SJCRH30 (cell line): ENCODE measurements at regions not wholly inside any gene's neighbourhood (a gene's known extent, or its start where the extent isn't known, plus 50 kb on each side); places are given as distances from the start of the nearest gene placed in this dataset.
"Not testable (repeated sequence)": the region's sequence is repeated elsewhere in the genome, so short reads cannot be mapped to it uniquely, and the experiment has no call there.

Experiments
- DNase-seq, 2 experiments: peaks; one replicate each; pipeline ENCODE4 v3.0.0-alpha.2; 2015 to 2020
- H3K27ac ChIP-seq: fragments of 250-450 bp; sonication (Bioruptor Pico); 2 replicates; pipeline ENCODE4 v1.5.1; 2020; ENCODE audit warnings: mild to moderate bottlenecking, moderate library complexity
- H3K27me3 ChIP-seq: fragments of 250-450 bp; sonication (Bioruptor Pico); 2 replicates; pipeline ENCODE4 v1.5.1; 2020; ENCODE audit warnings: mild to moderate bottlenecking, moderate library complexity
- H3K36me3 ChIP-seq: fragments of 250-450 bp; sonication (Bioruptor Pico); 2 replicates; pipeline ENCODE4 v1.5.1; 2020; ENCODE audit warnings: mild to moderate bottlenecking, moderate library complexity
- H3K4me1 ChIP-seq: fragments of 250-450 bp; sonication (Bioruptor Pico); 2 replicates; pipeline ENCODE4 v1.5.1; 2020; ENCODE audit warnings: mild to moderate bottlenecking, moderate library complexity
- H3K4me3 ChIP-seq: fragments of 250-450 bp; sonication (Bioruptor Pico); 2 replicates; pipeline ENCODE4 v1.5.1; 2020; ENCODE audit warnings: mild to moderate bottlenecking, moderate library complexity
- H3K9me3 ChIP-seq: fragments of 250-450 bp; sonication (Bioruptor Pico); replicated peaks from 2 replicates; pipeline ENCODE4 v1.5.1; 2020; ENCODE audit warnings: mild to moderate bottlenecking, moderate library complexity

DNA sequence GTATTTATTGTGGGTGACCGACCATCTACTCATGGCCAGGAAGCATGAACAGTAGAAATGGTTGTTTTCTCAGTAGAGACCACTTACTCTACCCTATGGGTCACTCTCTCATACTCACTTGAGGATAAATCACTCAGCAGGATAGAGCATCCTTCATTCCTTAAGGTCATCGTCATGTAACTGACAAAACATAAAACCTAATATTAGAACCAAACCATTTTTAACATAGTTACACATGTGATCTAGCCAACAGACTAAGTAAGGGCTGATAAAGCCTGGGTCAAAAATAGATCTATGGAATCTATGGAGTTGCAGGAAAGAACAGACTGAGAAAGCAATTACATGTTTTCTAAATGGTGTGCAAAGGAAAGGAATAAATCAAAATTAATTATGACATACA lies 769.1 kb downstream of the NTRK3 start:
- DNase-seq: no peak
- H3K27ac ChIP-seq: no peak overlapping the region
- H3K9me3 ChIP-seq: no peaks in the 10 kb centered on the region
- H3K27me3 ChIP-seq: no peaks in the 10 kb centered on the region
- no peaks in the 10 kb centered on the region for H3K36me3 ChIP-seq
- H3K4me1 ChIP-seq: no peaks in the 10 kb centered on the region
- no peak overlapping the region for H3K4me3 ChIP-seq

- Histone ChIP-seq H3K9me3 (no peaks in the 10 kb centered on the region), H3K27ac (no peak overlapping the region), H3K4me1 (peaks cover 3% of the 10 kb centered on the region), H3K27me3 (no peaks in the 10 kb centered on the region), H3K4me3 (no peak overlapping the region), H3K36me3 (no peaks in the 10 kb centered on the region)
- no peak for DNase-seq
Observed at GRCh38 chr15:87483468-87483867, 773.1 kb downstream of the NTRK3 start.

DNA sequence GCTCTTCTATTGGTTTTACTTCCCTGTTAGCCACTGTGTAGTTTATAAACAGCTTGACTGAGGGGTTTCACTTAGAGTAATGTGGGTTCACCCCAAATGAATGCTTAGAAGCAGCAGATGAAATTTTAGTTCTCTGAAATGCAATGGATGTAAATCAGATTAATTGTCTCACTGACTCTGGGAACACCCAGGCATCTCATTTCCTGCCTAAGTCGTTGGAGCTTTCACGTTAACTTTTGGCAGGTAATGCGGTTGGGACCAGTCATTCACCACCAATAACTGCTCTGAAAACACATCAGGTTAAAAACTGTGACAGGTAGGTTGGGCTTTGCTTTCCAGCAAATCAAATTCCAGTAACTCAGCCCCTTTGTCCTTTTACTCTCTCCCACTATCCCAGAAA lies 775.4 kb downstream of the NTRK3 start:
- Histone ChIP-seq H3K27ac (no peak overlapping the region), H3K27me3 (no peaks in the 10 kb centered on the region), H3K4me3 (no peak overlapping the region), H3K36me3 (no peaks in the 10 kb centered on the region), H3K9me3 (no peaks in the 10 kb centered on the region), H3K4me1 (peaks cover 10% of the 10 kb centered on the region)
- no peak for DNase-seq

- no peak for DNase-seq
- Histone ChIP-seq H3K27me3 (no peaks in the 10 kb centered on the region), H3K4me1 (peaks cover 10% of the 10 kb centered on the region), H3K27ac (no peak overlapping the region), H3K9me3 (no peaks in the 10 kb centered on the region), H3K36me3 (no peaks in the 10 kb centered on the region), H3K4me3 (no peak overlapping the region)
Observed at GRCh38 chr15:87478687-87479072, 777.9 kb downstream of the NTRK3 start.

DNA sequence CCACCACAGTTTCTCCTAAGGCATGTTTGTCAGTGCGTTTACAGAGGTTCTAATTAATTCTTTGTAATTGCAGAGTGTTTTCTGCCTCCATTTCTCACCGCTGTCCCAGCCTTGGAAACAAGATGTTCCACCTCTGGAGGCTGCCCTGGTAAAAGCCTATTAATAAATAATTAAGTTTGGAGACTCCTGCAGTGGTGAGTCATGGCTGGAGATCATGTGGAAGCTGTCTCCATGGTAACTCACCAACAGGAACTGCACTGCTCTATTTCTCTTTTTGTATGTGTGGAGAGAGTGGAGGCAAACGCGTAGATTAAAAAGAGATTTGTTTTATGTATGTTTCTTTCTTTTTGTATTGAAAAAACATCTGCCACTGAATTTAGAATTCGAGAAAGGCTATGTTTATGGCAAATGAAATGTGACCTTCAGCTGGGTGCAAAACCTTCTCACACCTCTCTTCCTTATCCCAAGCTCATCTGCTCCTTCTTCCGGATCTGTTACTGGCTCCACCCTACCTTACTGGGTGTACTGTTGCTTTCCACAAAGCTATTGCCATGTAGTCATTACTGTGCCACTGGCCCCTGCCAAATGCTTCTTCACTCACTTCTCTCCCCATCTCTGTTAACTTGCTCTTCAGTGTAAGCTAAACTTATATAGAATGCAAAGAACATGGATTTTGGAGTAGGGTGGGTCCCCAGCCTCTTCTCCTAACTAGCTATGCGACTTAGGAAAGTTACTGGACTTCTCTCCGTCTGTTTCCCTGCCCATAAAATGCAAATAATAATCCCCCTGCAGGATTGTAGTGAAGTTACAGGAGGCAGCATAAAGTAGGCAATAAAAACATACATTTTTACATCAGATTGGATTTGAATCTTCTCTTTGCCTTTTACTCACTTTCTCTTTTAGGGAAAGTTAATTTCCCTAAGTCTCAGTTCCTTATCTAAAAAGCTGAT lies 778.5 kb downstream of the NTRK3 start:
- H3K27ac ChIP-seq: no peak overlapping the region
- H3K36me3 ChIP-seq: no peaks in the 10 kb centered on the region
- H3K27me3 ChIP-seq: no peaks in the 10 kb centered on the region
- H3K9me3 ChIP-seq: no peaks in the 10 kb centered on the region
- no peak overlapping the region for H3K4me3 ChIP-seq
- peaks cover 10% of the 10 kb centered on the region for H3K4me1 ChIP-seq
- DNase-seq: peak; percentile 26 to 58

DNA sequence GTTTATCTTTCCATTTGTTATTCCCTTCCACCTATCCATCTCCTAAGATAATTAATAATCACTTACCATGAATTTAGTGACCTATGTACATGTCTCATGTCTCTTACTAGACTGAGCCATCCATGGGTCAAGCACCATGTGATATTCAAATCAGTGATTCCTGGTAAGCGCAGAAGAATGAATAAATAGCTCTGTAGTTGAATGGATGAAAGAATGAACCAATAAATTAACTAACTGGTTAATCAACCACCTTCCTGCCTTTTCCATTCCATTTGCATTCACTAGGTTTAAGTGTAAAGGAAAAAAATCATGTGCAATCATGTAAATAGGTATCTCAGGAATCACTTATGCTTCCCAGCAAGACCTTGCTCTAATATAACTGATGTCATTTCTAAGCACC lies 779.5 kb downstream of the NTRK3 start:
- Histone ChIP-seq H3K9me3 (no peaks in the 10 kb centered on the region), H3K27me3 (no peaks in the 10 kb centered on the region)

GRCh38 chr15:87470923-87471322 lies 785.6 kb downstream of the NTRK3 start:
- Histone ChIP-seq H3K4me3 (no peak overlapping the region), H3K27me3 (no peaks in the 10 kb centered on the region), H3K27ac (no peak overlapping the region), H3K36me3 (no peaks in the 10 kb centered on the region), H3K9me3 (no peaks in the 10 kb centered on the region), H3K4me1 (no peaks in the 10 kb centered on the region)
- DNase-seq: no peak

More for the DNA sequence above, 779.5 kb downstream of the NTRK3 start:
- DNase-seq: no peak
- Histone ChIP-seq H3K36me3 (no peaks in the 10 kb centered on the region), H3K4me1 (peaks cover 10% of the 10 kb centered on the region), H3K4me3 (no peak overlapping the region), H3K27ac (no peak overlapping the region)

DNA sequence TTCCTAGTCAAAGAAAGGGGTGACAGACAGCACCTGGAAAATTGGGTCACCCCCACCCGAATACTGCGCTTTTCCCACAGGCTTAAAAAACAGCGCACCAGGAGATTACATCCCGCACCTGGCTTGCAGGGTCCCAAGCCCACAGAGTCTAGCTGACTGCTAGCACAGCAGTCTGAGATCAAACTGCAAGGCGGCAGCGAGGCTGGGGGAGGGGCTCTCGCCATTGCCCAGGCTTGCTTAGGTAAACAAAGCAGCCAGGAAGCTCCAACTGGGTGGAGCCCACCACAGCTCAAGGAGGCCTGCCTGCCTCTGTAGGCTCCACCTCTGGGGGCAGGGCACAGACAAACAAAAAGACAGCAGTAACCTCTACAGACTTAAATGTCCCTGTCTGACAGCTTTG lies 792.6 kb downstream of the NTRK3 start:
- not testable (repeated sequence) for H3K4me1 ChIP-seq, H3K4me3 ChIP-seq, DNase-seq, H3K36me3 ChIP-seq, H3K9me3 ChIP-seq, H3K27ac ChIP-seq, H3K27me3 ChIP-seq

- DNase-seq: no peak
- no peaks in the 10 kb centered on the region for H3K4me1 ChIP-seq
- no peak overlapping the region for H3K4me3 ChIP-seq
- no peak overlapping the region for H3K27ac ChIP-seq
- no peaks in the 10 kb centered on the region for H3K9me3 ChIP-seq
- no peaks in the 10 kb centered on the region for H3K36me3 ChIP-seq
- no peaks in the 10 kb centered on the region for H3K27me3 ChIP-seq
Observed at GRCh38 chr15:87461631-87462030, 794.9 kb downstream of the NTRK3 start.

DNA sequence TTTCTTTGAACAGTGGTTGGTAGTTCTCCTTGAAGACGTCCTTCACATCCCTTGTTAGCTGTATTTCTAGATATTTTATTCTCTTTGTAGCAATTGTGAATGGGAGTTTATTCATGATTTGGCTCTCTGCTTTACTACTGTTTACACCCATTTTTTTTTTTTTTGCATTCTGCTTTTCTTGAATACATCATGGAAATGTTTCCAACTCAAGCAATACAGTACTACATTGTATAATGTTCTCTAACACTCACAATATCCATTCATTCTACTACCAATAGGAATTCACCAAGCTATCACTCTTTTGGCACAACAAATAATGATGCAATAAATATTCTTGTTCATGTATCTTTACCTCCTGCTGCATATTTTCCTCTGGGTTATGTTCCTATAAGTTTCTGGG lies 801.7 kb downstream of the NTRK3 start:
- no peaks in the 10 kb centered on the region for H3K9me3 ChIP-seq
- H3K27me3 ChIP-seq: 0 out of 2 replicates have a peak, but pooled peaks cover 2% of the 10 kb centered on the region
- DNase-seq: no peak
- no peak overlapping the region for H3K27ac ChIP-seq
- H3K4me3 ChIP-seq: no peak overlapping the region
- H3K36me3 ChIP-seq: no peaks in the 10 kb centered on the region
- H3K4me1 ChIP-seq: no peaks in the 10 kb centered on the region

DNA sequence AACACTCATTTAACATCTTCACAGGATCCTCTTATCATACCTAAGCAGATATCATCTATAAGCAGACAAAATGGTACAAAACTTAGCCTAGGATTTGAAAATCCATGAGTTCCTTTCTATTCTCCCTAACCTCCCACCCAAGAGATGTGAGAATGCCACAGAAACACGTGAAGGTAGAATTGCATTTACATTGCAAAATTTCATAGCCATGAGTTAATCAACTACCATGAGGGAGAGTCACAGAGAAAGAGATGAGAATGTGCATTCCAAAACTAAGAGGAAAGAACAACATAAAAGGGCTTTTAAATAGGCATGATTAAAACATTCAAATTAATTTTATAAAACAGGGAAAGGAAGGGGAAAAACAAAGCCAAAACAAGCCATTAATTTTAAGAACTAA lies 806.2 kb downstream of the NTRK3 start:
- H3K27ac ChIP-seq: no peak overlapping the region
- H3K4me1 ChIP-seq: no peaks in the 10 kb centered on the region
- H3K36me3 ChIP-seq: no peaks in the 10 kb centered on the region
- no peaks in the 10 kb centered on the region for H3K9me3 ChIP-seq
- DNase-seq: no peak
- H3K4me3 ChIP-seq: no peak overlapping the region
- no peaks in the 10 kb centered on the region for H3K27me3 ChIP-seq

DNA sequence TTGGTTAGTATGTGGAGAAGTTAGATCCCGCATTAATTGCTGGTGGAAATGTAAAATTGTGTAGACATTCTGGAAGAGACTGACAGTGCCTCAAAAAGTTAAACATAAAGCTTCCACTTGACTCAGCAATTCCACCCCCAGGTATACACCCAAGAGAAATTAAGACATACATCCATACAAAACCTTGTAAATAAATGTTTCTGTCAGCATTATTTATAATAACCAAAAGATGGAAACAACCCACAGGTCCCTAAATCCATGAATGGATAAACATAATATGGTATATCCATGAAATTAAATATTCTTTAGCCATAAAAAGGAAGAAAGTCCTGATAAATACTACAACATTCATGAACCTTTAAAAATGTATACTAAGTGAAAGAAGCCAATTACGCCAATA lies 817.4 kb downstream of the NTRK3 start:
- Histone ChIP-seq H3K4me3 (no peak overlapping the region), H3K4me1 (no peaks in the 10 kb centered on the region), H3K9me3 (no peaks in the 10 kb centered on the region), H3K27ac (no peak overlapping the region), H3K36me3 (no peaks in the 10 kb centered on the region), H3K27me3 (no peaks in the 10 kb centered on the region)
- DNase-seq: no peak

DNA sequence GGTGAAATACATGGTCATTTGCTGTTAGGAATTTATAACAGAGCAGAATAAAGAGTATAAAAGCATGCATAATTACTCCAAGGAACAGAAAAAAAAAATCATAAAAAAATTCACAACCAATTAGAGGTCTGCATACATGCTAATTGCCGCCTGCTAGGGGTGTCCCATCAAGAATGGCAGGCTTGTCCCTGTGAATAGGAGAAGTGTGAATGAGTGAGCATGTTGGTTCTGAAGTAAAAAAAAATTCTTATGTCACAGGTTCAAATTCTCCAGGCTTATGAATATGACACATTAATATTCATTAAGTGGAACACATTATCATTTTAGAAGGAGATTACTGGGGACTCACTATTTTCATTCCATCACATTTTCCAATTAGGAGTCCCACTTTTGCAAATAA lies 822.7 kb downstream of the NTRK3 start:
- Histone ChIP-seq H3K4me3 (no peak overlapping the region), H3K27me3 (no peaks in the 10 kb centered on the region), H3K36me3 (no peaks in the 10 kb centered on the region), H3K27ac (no peak overlapping the region), H3K9me3 (no peaks in the 10 kb centered on the region), H3K4me1 (no peaks in the 10 kb centered on the region)
- DNase-seq: no peak

DNA sequence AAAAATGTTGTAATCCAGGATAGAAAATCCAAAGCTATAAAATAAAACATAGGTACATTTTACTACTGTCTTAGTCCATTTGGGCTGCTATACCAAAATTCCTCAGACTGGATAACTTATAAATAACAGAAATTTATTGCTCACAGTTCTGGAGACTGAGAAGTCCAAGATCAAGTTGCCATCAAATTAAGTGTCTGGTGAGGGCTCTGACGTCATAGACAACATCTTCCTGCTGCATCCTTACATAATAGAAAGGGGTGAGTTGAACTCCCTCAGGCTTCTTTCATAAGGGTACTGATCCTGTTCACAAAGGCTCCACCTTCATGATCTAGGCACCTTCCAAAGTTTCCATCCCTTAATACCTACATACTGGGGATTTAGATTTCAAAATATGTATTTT lies 826.8 kb downstream of the NTRK3 start:
- no peaks in the 10 kb centered on the region for H3K9me3 ChIP-seq
- H3K4me3 ChIP-seq: no peak overlapping the region
- no peaks in the 10 kb centered on the region; the same call in 1 of the 2 replicates for H3K36me3 ChIP-seq
- H3K27ac ChIP-seq: no peak overlapping the region
- DNase-seq: no peak
- no peaks in the 10 kb centered on the region for H3K4me1 ChIP-seq
- no peaks in the 10 kb centered on the region for H3K27me3 ChIP-seq

DNA sequence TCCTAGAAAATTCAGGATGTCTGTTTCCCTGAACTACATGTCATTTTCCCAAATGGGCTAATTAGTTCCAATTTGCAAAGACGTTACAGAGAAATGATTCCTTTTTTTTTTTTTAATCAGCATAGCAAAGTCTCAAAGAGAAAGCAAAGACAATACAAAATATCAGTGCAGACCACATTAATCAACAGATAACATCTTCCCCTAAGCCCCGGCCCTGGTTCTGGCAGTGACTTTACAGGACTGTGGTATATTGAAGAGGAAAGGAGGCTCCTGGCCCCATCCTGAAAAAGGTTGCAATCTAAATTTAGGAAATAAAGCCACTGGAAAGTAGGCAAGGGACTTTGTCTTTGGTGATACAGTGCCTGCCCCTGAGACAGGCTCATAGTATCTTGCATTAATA lies 836.5 kb downstream of the NTRK3 start:
- no peaks in the 10 kb centered on the region for H3K27me3 ChIP-seq
- H3K27ac ChIP-seq: no peak overlapping the region
- no peak overlapping the region for H3K4me3 ChIP-seq
- H3K9me3 ChIP-seq: no peaks in the 10 kb centered on the region
- H3K36me3 ChIP-seq: no peaks in the 10 kb centered on the region
- no peak for DNase-seq
- H3K4me1 ChIP-seq: no peaks in the 10 kb centered on the region

DNA sequence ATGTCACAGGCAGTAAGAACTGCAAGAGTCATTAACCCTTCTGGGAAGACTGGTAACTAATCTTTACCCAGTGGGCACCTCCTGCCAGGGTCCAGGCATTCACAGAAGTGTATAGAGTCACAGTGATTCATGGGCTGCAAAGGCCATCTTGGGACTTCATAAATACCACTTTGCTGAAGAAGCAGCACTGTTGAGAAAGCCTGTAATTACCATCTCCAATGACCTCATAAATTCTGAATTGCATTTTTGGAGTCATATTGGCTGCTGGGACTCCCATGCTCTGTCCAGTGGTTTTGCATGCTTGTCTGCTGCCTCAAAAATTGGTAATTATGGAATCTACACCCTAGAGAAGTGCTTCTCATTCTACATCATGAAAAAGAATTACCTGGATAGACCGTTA lies 837.2 kb downstream of the NTRK3 start:
- no peak for DNase-seq
- no peaks in the 10 kb centered on the region for H3K4me1 ChIP-seq
- H3K27ac ChIP-seq: no peak overlapping the region

More for the DNA sequence above, 837.2 kb downstream of the NTRK3 start:
- H3K9me3 ChIP-seq: no peaks in the 10 kb centered on the region
- H3K36me3 ChIP-seq: no peaks in the 10 kb centered on the region
- no peak overlapping the region for H3K4me3 ChIP-seq
- H3K27me3 ChIP-seq: no peaks in the 10 kb centered on the region
